Neural cell (in vitro differentiated cells): ENCODE measurements at regions not wholly inside any gene's neighbourhood (a gene's known extent, or its start where the extent isn't known, plus 50 kb on each side); places are given as distances from the start of the nearest gene placed in this dataset.

Experiments used
- H2AFZ ChIP-seq: fragments of 200-600, 300-800 bp; sonication (generic), shearing (Covaris generic); 2 replicates; pipeline ENCODE4 v1.6.0; 2014; ENCODE audit warnings: low read depth, mild to moderate bottlenecking, antibody characterized with exemption, low read length, moderate library complexity
- H3F3A ChIP-seq: fragments of 200-600 bp; shearing (Covaris generic); 2 replicates; pipeline ENCODE4 v1.6.1; 2016; ENCODE audit warnings: mild to moderate bottlenecking, moderate library complexity, mixed read lengths, antibody characterized with exemption, low read length; ENCODE audit not compliant: insufficient read depth, poor library complexity, severe bottlenecking
- H3K27ac ChIP-seq: fragments of 200-600, 300-800 bp; sonication (generic), shearing (Covaris generic); 2 replicates; pipeline ENCODE4 v1.5.1; 2014; ENCODE audit warnings: mild to moderate bottlenecking, low read length, moderate library complexity
- H3K27me3 ChIP-seq: fragments of 300-800, 200-600 bp; sonication (generic), shearing (Covaris generic); 2 replicates; pipeline ENCODE4 v1.6.0; 2014; ENCODE audit warnings: mild to moderate bottlenecking, low read depth, low read length, moderate library complexity; ENCODE audit not compliant: insufficient read depth
- H3K36me3 ChIP-seq: fragments of 300-800, 200-600 bp; sonication (generic), shearing (Covaris generic); 2 replicates; pipeline ENCODE4 v1.5.1; 2014; ENCODE audit warnings: mild to moderate bottlenecking, antibody characterized with exemption, low read length, moderate library complexity; ENCODE audit not compliant: insufficient read depth
- H3K4me2 ChIP-seq: fragments of 300-800, 200-600 bp; sonication (generic), shearing (Covaris generic); 2 replicates; pipeline ENCODE4 v1.6.0; 2014; ENCODE audit warnings: mild to moderate bottlenecking, low read length
- H3K4me3 ChIP-seq: fragments of 300-800, 200-600 bp; sonication (generic), shearing (Covaris generic); 2 replicates; pipeline ENCODE4 v1.5.1; 2014; ENCODE audit warnings: mild to moderate bottlenecking, low read length, moderate library complexity
- H3K79me2 ChIP-seq: fragments of 200-600 bp; shearing (Covaris generic); replicated peaks from 2 replicates; pipeline ENCODE4 v1.6.0; 2014; ENCODE audit warnings: mild to moderate bottlenecking, low read length, moderate library complexity; ENCODE audit not compliant: insufficient read depth
- H3K9ac ChIP-seq: fragments of 300-800, 200-600 bp; sonication (generic), shearing (Covaris generic); 2 replicates; pipeline ENCODE4 v1.6.1; 2016; ENCODE audit warnings: mild to moderate bottlenecking, low read length, mixed read lengths
- H3K9me2 ChIP-seq: fragments of 200-600 bp; shearing (Covaris generic); 2 replicates; pipeline ENCODE4 v1.6.1; 2016; ENCODE audit warnings: mild to moderate bottlenecking, low read length, mixed read lengths; ENCODE audit not compliant: insufficient read depth
- H3K9me3 ChIP-seq: fragments of 200-600, 300-800 bp; sonication (generic), shearing (Covaris generic); 2 replicates; pipeline ENCODE4 v1.6.1; 2016; ENCODE audit warnings: mild to moderate bottlenecking, mixed run types, low read length, moderate library complexity, mixed read lengths
- H4K20me1 ChIP-seq: fragments of 200-600 bp; shearing (Covaris generic); 2 replicates; pipeline ENCODE4 v1.6.1; 2016; ENCODE audit warnings: mild to moderate bottlenecking, mixed run types; ENCODE audit not compliant: insufficient read depth
- CTCF ChIP-seq: fragments of 450-650 bp; IDR thresholded peaks from 2 replicates; pipeline ENCODE4 v1.5.1; 2014; ENCODE audit warnings: antibody characterized with exemption, mild to moderate bottlenecking, moderate library complexity; ENCODE audit not compliant: poor library complexity, severe bottlenecking
- EP300 ChIP-seq: fragments of 450-650 bp; conservative IDR thresholded peaks from 2 replicates; pipeline ENCODE4 v1.6.1; 2014; ENCODE audit warnings: antibody characterized with exemption, mild to moderate bottlenecking, moderate library complexity; ENCODE audit not compliant: poor library complexity, severe bottlenecking
- MXI1 ChIP-seq: fragments of 450-650 bp; conservative IDR thresholded peaks from 2 replicates; pipeline ENCODE4 v1.6.1; 2014; ENCODE audit warnings: antibody characterized with exemption, mild to moderate bottlenecking; ENCODE audit not compliant: poor library complexity, severe bottlenecking
- POLR2AphosphoS5 ChIP-seq: IDR thresholded peaks from 2 replicates; pipeline ENCODE4 v1.6.1; 2012
- REST ChIP-seq: IDR thresholded peaks from 2 replicates; pipeline ENCODE4 v1.6.1; 2012; ENCODE audit warnings: borderline replicate concordance
- SMC3 ChIP-seq: fragments of 450-650 bp; conservative IDR thresholded peaks from 2 replicates; pipeline ENCODE4 v1.6.1; 2014; ENCODE audit warnings: antibody characterized with exemption, mild to moderate bottlenecking, moderate library complexity; ENCODE audit not compliant: poor library complexity

- Histone ChIP-seq H3K4me3 (no peak overlapping the region), H3K79me2 (no peaks in the 10 kb centered on the region), H3K27me3 (no peaks in the 10 kb centered on the region), H3K27ac (peak overlapping the region; percentile 83), H3K36me3 (no peaks in the 10 kb centered on the region), H3F3A (no peaks in the 10 kb centered on the region), H3K4me2 (no peak overlapping the region), H3K9me2 (no peaks in the 10 kb centered on the region), H4K20me1 (no peaks in the 10 kb centered on the region), H2AFZ (no peak overlapping the region), H3K9ac (no peak overlapping the region), H3K9me3 (no peaks in the 10 kb centered on the region)
- TF ChIP-seq CTCF = no peak
- TF ChIP-seq MXI1 = no peak
- no peak for TF ChIP-seq POLR2AphosphoS5
- TF ChIP-seq SMC3 = no peak
- no peak for TF ChIP-seq REST
- no peak for TF ChIP-seq EP300
These were observed 127.2 kb upstream of the SYT13 start for GRCh38 chr11:45413156-45413858.

- H3K27me3 ChIP-seq = no peaks in the 10 kb centered on the region
- H3K4me2 ChIP-seq = peak overlapping the region; percentile 9
- H3K9me2 ChIP-seq = no peaks in the 10 kb centered on the region
- TF ChIP-seq SMC3 = peak; percentile 19
- TF ChIP-seq EP300 = no peak
- no peaks in the 10 kb centered on the region for H4K20me1 ChIP-seq
- no peaks in the 10 kb centered on the region for H3K36me3 ChIP-seq
- H3F3A ChIP-seq = no peaks in the 10 kb centered on the region
- H3K4me3 ChIP-seq = no peak overlapping the region
- H3K79me2 ChIP-seq = no peaks in the 10 kb centered on the region
- H2AFZ ChIP-seq = peak overlapping the region; percentile 38
- H3K9ac ChIP-seq = peak overlapping the region; percentile 58
- H3K9me3 ChIP-seq = no peaks in the 10 kb centered on the region
- H3K27ac ChIP-seq = peak overlapping the region; percentile 83
These were observed 126.4 kb upstream of the SYT13 start for GRCh38 chr11:45412521-45412920.

- Histone ChIP-seq H4K20me1 (no peaks in the 10 kb centered on the region), H3K79me2 (no peaks in the 10 kb centered on the region), H3K9ac (peak overlapping the region; percentile 58), H3K9me3 (no peaks in the 10 kb centered on the region), H3F3A (no peaks in the 10 kb centered on the region), H3K27ac (peak overlapping the region; percentile 83), H3K27me3 (no peaks in the 10 kb centered on the region), H3K36me3 (no peaks in the 10 kb centered on the region), H3K9me2 (no peaks in the 10 kb centered on the region), H2AFZ (peak overlapping the region; percentile 38), H3K4me3 (peak overlapping the region; percentile 32), H3K4me2 (peak overlapping the region; percentile 9)
- TF ChIP-seq POLR2AphosphoS5 = no peak
- no peak for TF ChIP-seq REST
These were observed 125.9 kb upstream of the SYT13 start for GRCh38 chr11:45412051-45412471.
